IMR-90 (cell line): ENCODE measurements at regions not wholly inside any gene's neighbourhood (a gene's known extent, or its start where the extent isn't known, plus 50 kb on each side); places are given as distances from the start of the nearest gene placed in this dataset.

Experiments
- ATAC-seq: fragments of 200-7000 bp; cut with Tn5 transposase; 2 replicates; pipeline ENCODE4 v1.9.1; 2020; ENCODE audit warnings: low read depth, mild to moderate bottlenecking, moderate library complexity
- BruUV-seq: library from RNA; stranded (reverse); fragments of 400-500 nt; replicated peaks from 2 replicates; lab custom pipeline; 2021; lab: Mats Ljungman, UMichigan
- CTCF ChIA-PET: fragments of 300-600 bp; formaldehyde crosslinking; extraction: SDS; loops from one replicate; lab custom pipeline; 2021; ENCODE audit warnings: antibody characterized with exemption; lab: Yijun Ruan, JAX
- POLR2A ChIA-PET: fragments of 300-600 bp; sonication (Branson Sonifier 250); formaldehyde crosslinking; loops from one replicate; lab custom pipeline; 2022; ENCODE audit warnings: antibody characterized with exemption; ENCODE audit not compliant: unreplicated experiment; lab: Charles Lee
- DNase-seq: peaks from one replicate; pipeline ENCODE4 v3.0.0; 2013
- H2AFZ ChIP-seq: replicated peaks from 2 replicates; pipeline ENCODE3; 2013; ENCODE audit warnings: low read length, mild to moderate bottlenecking; ENCODE audit not compliant: poor library complexity
- H2AK5ac ChIP-seq: 2 replicates; pipeline ENCODE4 v1.6.1; 2013; ENCODE audit warnings: low read depth, low read length, inconsistent platforms
- H2AK9ac ChIP-seq: replicated peaks from 2 replicates; pipeline ENCODE3; 2013; ENCODE audit warnings: mild to moderate bottlenecking, low read depth, low read length, moderate library complexity; ENCODE audit not compliant: poor library complexity
- H2BK120ac ChIP-seq: 2 replicates; pipeline ENCODE4 v1.6.1; 2013; ENCODE audit warnings: low read depth, low read length, inconsistent platforms
- H2BK15ac ChIP-seq: 3 replicates; pipeline ENCODE4 v1.6.1; 2013; ENCODE audit warnings: low read depth, low read length, inconsistent platforms
- H2BK20ac ChIP-seq: 2 replicates; pipeline ENCODE4 v1.6.1; 2013; ENCODE audit warnings: low read depth, mild to moderate bottlenecking, inconsistent platforms, low read length, moderate library complexity
- H2BK5ac ChIP-seq: 2 replicates; pipeline ENCODE4 v1.6.1; 2013; ENCODE audit warnings: mild to moderate bottlenecking, low read depth, low read length, inconsistent platforms; ENCODE audit not compliant: poor library complexity, severe bottlenecking
- H3K14ac ChIP-seq: replicated peaks from 2 replicates; pipeline ENCODE4 v1.6.1; 2013; ENCODE audit warnings: low read depth, low read length, inconsistent platforms
- H3K18ac ChIP-seq: 2 replicates; pipeline ENCODE4 v1.6.1; 2013; ENCODE audit warnings: low read depth, low read length, control low read depth
- H3K23ac ChIP-seq: 2 replicates; pipeline ENCODE4 v1.6.1; 2013; ENCODE audit warnings: low read depth, low read length, inconsistent platforms
- H3K27ac ChIP-seq: 2 replicates; pipeline ENCODE4 v1.5.1; 2013; ENCODE audit warnings: mild to moderate bottlenecking, control low read depth, low read length; ENCODE audit not compliant: insufficient read depth
- H3K27me3 ChIP-seq: 2 replicates; pipeline ENCODE4 v1.6.1; 2013; ENCODE audit warnings: low read length; ENCODE audit not compliant: control insufficient read depth, insufficient read depth
- H3K36me3 ChIP-seq: 2 replicates; pipeline ENCODE4 v1.6.1; 2013; ENCODE audit warnings: low read length, mixed read lengths; ENCODE audit not compliant: control insufficient read depth, insufficient read depth
- H3K4ac ChIP-seq: 2 replicates; pipeline ENCODE4 v1.6.1; 2013; ENCODE audit warnings: low read depth, low read length, inconsistent platforms
- H3K4me1 ChIP-seq: 2 replicates; pipeline ENCODE4 v1.6.1; 2013; ENCODE audit warnings: low read length, mixed read lengths; ENCODE audit not compliant: control insufficient read depth, insufficient read depth
- H3K4me2 ChIP-seq: 2 replicates; pipeline ENCODE4 v1.6.1; 2013; ENCODE audit warnings: low read depth, mild to moderate bottlenecking, control low read depth, low read length, moderate library complexity
- H3K4me3 ChIP-seq: 2 replicates; pipeline ENCODE4 v1.5.1; 2013; ENCODE audit warnings: low read depth, mild to moderate bottlenecking, control low read depth, low read length, moderate library complexity; ENCODE audit not compliant: insufficient read depth
- H3K56ac ChIP-seq: 2 replicates; pipeline ENCODE4 v1.6.1; 2013; ENCODE audit warnings: low read length, inconsistent platforms; ENCODE audit not compliant: insufficient read depth; ENCODE audit errors: extremely low read depth
- H3K79me1 ChIP-seq, 2 experiments: 2 replicates each; pipeline ENCODE4 v1.6.1; 2013; ENCODE audit warnings: low read length in 2 of 2, inconsistent platforms in 1 of 2, low read depth in 1 of 2
- H3K9ac ChIP-seq: 2 replicates; pipeline ENCODE4 v1.6.1; 2013; ENCODE audit warnings: low read depth, low read length, control low read depth
- H3K9me1 ChIP-seq: 2 replicates; pipeline ENCODE4 v1.6.1; 2013; ENCODE audit warnings: low read length, inconsistent platforms; ENCODE audit not compliant: insufficient read depth
- H3K9me3 ChIP-seq: 2 replicates; pipeline ENCODE4 v1.6.1; 2013; ENCODE audit warnings: low read length; ENCODE audit not compliant: control insufficient read depth, insufficient read depth
- H4K20me1 ChIP-seq: 2 replicates; pipeline ENCODE4 v1.6.1; 2013; ENCODE audit warnings: low read length, inconsistent platforms; ENCODE audit not compliant: insufficient read depth
- H4K5ac ChIP-seq: 2 replicates; pipeline ENCODE4 v1.6.1; 2013; ENCODE audit warnings: mild to moderate bottlenecking, low read depth, low read length, control low read depth
- H4K8ac ChIP-seq, 2 experiments: 2 replicates each; pipeline ENCODE4 v1.6.1; 2013; ENCODE audit warnings: low read depth in 2 of 2, low read length in 2 of 2, control low read depth in 1 of 2, inconsistent platforms in 1 of 2
- H4K91ac ChIP-seq: 2 replicates; pipeline ENCODE4 v1.6.1; 2013; ENCODE audit warnings: low read depth, low read length, inconsistent platforms; ENCODE audit not compliant: insufficient read depth
- BHLHE40 ChIP-seq: fragments of 150-350 bp; IDR thresholded peaks from 2 replicates; pipeline ENCODE4 v1.6.1; 2016; ENCODE audit warnings: mild to moderate bottlenecking, low read depth, low read length
- CHD1 ChIP-seq: IDR thresholded peaks from 2 replicates; pipeline ENCODE4 v1.6.1; 2012; ENCODE audit warnings: low read depth, low read length, improper control_type of control experiment
- FOS ChIP-seq: fragments of 150-350 bp; IDR thresholded peaks from 2 replicates; pipeline ENCODE4 v1.6.1; 2016; ENCODE audit warnings: low read depth, low read length
- MAZ ChIP-seq: IDR thresholded peaks from 2 replicates; pipeline ENCODE4 v1.6.1; 2012; ENCODE audit warnings: low read depth, mild to moderate bottlenecking, low read length, improper control_type of control experiment, moderate library complexity, borderline replicate concordance
- MXI1 ChIP-seq: IDR thresholded peaks from 2 replicates; pipeline ENCODE4 v1.6.1; 2012; ENCODE audit warnings: low read depth, mild to moderate bottlenecking, low read length, moderate library complexity, borderline replicate concordance
- NFE2L2 ChIP-seq: fragments of 150-350 bp; IDR thresholded peaks from 2 replicates; pipeline ENCODE4 v1.6.1; 2016; ENCODE audit warnings: low read depth, mild to moderate bottlenecking, low read length
- POLR2A ChIP-seq: IDR thresholded peaks from 2 replicates; pipeline ENCODE4 v1.6.1; 2012; ENCODE audit warnings: mild to moderate bottlenecking, low read depth, low read length
- RAD21 ChIP-seq: IDR thresholded peaks from 2 replicates; pipeline ENCODE4 v1.6.1; 2012; ENCODE audit warnings: low read length, improper control_type of control experiment
- RCOR1 ChIP-seq: IDR thresholded peaks from 2 replicates; pipeline ENCODE4 v1.6.1; 2012; ENCODE audit warnings: mild to moderate bottlenecking, low read length, improper control_type of control experiment; ENCODE audit not compliant: insufficient replicate concordance
- RFX5 ChIP-seq: IDR thresholded peaks from 2 replicates; pipeline ENCODE4 v1.8.0; 2012; ENCODE audit warnings: low read depth, mild to moderate bottlenecking, low read length, moderate library complexity
- SMC3 ChIP-seq: fragments of 150-350 bp; IDR thresholded peaks from 2 replicates; pipeline ENCODE4 v1.6.1; 2016; ENCODE audit warnings: low read depth, mild to moderate bottlenecking, antibody characterized with exemption, low read length, moderate library complexity
- dilution Hi-C: fragments of 300-500 bp; cut with HindIII; formaldehyde crosslinking; loops from one replicate; pipeline ENCODE4 v1.14.3; 2018; ENCODE audit warnings: low sequenced_read_pairs; ENCODE audit not compliant: unreplicated experiment
- in situ Hi-C: fragments of 300-500 bp; cut with MboI; formaldehyde crosslinking; loops from 3 replicates; pipeline ENCODE4 v1.14.3; 2019; ENCODE audit warnings: low sequenced_read_pairs, inconsistent platforms, mixed read lengths
- intact Hi-C: fragments of 100-400 bp; cut with micrococcal nuclease; formaldehyde crosslinking; loops from 2 replicates; pipeline ENCODE4 v1.10.0; 2022
- TF ChIP-seq, protein P1 (sequence below): fragments of 150-350 bp; IDR thresholded peaks from 2 replicates; pipeline ENCODE4 v1.6.1; 2016; ENCODE audit warnings: low read depth, mild to moderate bottlenecking, low read length, moderate library complexity, borderline replicate concordance
- TF ChIP-seq, protein P2 (sequence below): conservative IDR thresholded peaks from 2 replicates; pipeline ENCODE4 v1.5.1; 2012; ENCODE audit warnings: mild to moderate bottlenecking, low read depth, low read length, improper control_type of control experiment
- TF ChIP-seq, protein P3 (sequence below): fragments of 150-350 bp; IDR thresholded peaks from 2 replicates; pipeline ENCODE4 v1.6.1; 2017; ENCODE audit warnings: mild to moderate bottlenecking, antibody characterized with exemption, low read length, low read depth

DNA sequence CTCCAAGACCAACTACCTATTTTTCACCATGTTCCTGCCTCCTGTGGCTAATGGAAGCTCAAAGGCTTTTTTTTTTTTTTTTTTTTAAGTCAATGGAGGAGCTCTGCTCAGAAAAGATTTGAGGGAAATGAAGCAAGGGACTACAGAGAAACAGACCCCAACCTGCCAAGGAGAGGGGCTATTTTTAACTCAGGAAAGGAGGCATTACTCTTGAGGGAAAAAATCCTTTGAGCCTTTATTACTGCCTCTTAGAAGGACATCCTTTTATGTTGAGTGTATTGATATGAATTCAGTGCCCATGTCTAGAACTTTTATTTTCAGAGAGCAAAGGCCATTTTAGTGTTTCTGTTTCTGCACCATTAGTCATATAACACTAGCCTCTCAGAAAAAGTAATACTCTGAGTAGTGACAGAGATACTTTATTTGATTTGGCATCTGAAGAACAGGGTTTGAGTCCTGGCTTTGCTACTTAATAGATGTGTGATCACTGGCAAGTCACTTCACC, 68.1 kb upstream of the PCDH8 start:
- no peak overlapping the region for H3K27ac ChIP-seq
- DNase-seq (no peak), ATAC-seq (no peak)
- no peak overlapping the region for H2AK9ac ChIP-seq
- no peak overlapping the region for H4K5ac ChIP-seq
- CTCF ChIA-PET = no interaction called here
- no peak overlapping the region for H4K91ac ChIP-seq
- intact Hi-C loops = no loop called here
- no peaks in the 10 kb centered on the region for H3K36me3 ChIP-seq
- no peak overlapping the region for H3K4me2 ChIP-seq
- H3K79me1 ChIP-seq = no peaks in the 10 kb centered on the region
- H4K8ac ChIP-seq = no peak overlapping the region
- no peaks in the 10 kb centered on the region for H3K9me3 ChIP-seq
- BruUV-seq = no TSS peak
- H3K9ac ChIP-seq = no peak overlapping the region
- POLR2A ChIA-PET = interaction anchor here (0.6 kb wide), 1 partner anchor 74 kb away, joined by 6 read pairs; no protein-coding TSS in a partner anchor
- no peak overlapping the region for H2BK5ac ChIP-seq
- H2AK5ac ChIP-seq = no peak overlapping the region
- no peak overlapping the region for H2BK15ac ChIP-seq
- H3K4me3 ChIP-seq = no peak overlapping the region
- H2BK20ac ChIP-seq = no peak overlapping the region
- dilution Hi-C loops = no loop called here
- H4K20me1 ChIP-seq = no peaks in the 10 kb centered on the region
- no peak overlapping the region for H3K4ac ChIP-seq
- H3K27me3 ChIP-seq = no peaks in the 10 kb centered on the region
- no peak overlapping the region for H3K18ac ChIP-seq
- H2AFZ ChIP-seq = no peak overlapping the region
- no peaks in the 10 kb centered on the region for H3K4me1 ChIP-seq
- H3K23ac ChIP-seq = no peak overlapping the region
- in situ Hi-C loops = no loop called here
- no peak overlapping the region for H3K14ac ChIP-seq
- H2BK120ac ChIP-seq = no peak overlapping the region
- H3K56ac ChIP-seq = no peak overlapping the region
- TF ChIP-seq POLR2A (no peak), NFE2L2 (no peak), SMC3 (no peak), MAZ (no peak), RFX5 (no peak), RCOR1 (no peak), RAD21 (no peak), CHD1 (no peak), MXI1 (no peak), BHLHE40 (no peak), FOS (no peak)
- TF ChIP-seq, protein P1, sequence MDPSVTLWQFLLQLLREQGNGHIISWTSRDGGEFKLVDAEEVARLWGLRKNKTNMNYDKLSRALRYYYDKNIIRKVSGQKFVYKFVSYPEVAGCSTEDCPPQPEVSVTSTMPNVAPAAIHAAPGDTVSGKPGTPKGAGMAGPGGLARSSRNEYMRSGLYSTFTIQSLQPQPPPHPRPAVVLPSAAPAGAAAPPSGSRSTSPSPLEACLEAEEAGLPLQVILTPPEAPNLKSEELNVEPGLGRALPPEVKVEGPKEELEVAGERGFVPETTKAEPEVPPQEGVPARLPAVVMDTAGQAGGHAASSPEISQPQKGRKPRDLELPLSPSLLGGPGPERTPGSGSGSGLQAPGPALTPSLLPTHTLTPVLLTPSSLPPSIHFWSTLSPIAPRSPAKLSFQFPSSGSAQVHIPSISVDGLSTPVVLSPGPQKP = no peak
- TF ChIP-seq, protein P2, sequence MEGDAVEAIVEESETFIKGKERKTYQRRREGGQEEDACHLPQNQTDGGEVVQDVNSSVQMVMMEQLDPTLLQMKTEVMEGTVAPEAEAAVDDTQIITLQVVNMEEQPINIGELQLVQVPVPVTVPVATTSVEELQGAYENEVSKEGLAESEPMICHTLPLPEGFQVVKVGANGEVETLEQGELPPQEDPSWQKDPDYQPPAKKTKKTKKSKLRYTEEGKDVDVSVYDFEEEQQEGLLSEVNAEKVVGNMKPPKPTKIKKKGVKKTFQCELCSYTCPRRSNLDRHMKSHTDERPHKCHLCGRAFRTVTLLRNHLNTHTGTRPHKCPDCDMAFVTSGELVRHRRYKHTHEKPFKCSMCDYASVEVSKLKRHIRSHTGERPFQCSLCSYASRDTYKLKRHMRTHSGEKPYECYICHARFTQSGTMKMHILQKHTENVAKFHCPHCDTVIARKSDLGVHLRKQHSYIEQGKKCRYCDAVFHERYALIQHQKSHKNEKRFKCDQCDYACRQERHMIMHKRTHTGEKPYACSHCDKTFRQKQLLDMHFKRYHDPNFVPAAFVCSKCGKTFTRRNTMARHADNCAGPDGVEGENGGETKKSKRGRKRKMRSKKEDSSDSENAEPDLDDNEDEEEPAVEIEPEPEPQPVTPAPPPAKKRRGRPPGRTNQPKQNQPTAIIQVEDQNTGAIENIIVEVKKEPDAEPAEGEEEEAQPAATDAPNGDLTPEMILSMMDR = no peak
- TF ChIP-seq, protein P3, sequence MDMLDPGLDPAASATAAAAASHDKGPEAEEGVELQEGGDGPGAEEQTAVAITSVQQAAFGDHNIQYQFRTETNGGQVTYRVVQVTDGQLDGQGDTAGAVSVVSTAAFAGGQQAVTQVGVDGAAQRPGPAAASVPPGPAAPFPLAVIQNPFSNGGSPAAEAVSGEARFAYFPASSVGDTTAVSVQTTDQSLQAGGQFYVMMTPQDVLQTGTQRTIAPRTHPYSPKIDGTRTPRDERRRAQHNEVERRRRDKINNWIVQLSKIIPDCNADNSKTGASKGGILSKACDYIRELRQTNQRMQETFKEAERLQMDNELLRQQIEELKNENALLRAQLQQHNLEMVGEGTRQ = no peak
- no peaks in the 10 kb centered on the region for H3K9me1 ChIP-seq
